Neural cell (in vitro differentiated cells): ENCODE measurements at regions not wholly inside any gene's neighbourhood (a gene's known extent, or its start where the extent isn't known, plus 50 kb on each side); places are given as distances from the start of the nearest gene placed in this dataset.

Experiments used
- H2AFZ ChIP-seq: fragments of 200-600, 300-800 bp; sonication (generic), shearing (Covaris generic); 2 replicates; pipeline ENCODE4 v1.6.0; 2014; ENCODE audit warnings: low read depth, mild to moderate bottlenecking, antibody characterized with exemption, low read length, moderate library complexity
- H3F3A ChIP-seq: fragments of 200-600 bp; shearing (Covaris generic); 2 replicates; pipeline ENCODE4 v1.6.1; 2016; ENCODE audit warnings: mild to moderate bottlenecking, moderate library complexity, mixed read lengths, antibody characterized with exemption, low read length; ENCODE audit not compliant: insufficient read depth, poor library complexity, severe bottlenecking
- H3K27ac ChIP-seq: fragments of 200-600, 300-800 bp; sonication (generic), shearing (Covaris generic); 2 replicates; pipeline ENCODE4 v1.5.1; 2014; ENCODE audit warnings: mild to moderate bottlenecking, low read length, moderate library complexity
- H3K27me3 ChIP-seq: fragments of 300-800, 200-600 bp; sonication (generic), shearing (Covaris generic); 2 replicates; pipeline ENCODE4 v1.6.0; 2014; ENCODE audit warnings: mild to moderate bottlenecking, low read depth, low read length, moderate library complexity; ENCODE audit not compliant: insufficient read depth
- H3K36me3 ChIP-seq: fragments of 300-800, 200-600 bp; sonication (generic), shearing (Covaris generic); 2 replicates; pipeline ENCODE4 v1.5.1; 2014; ENCODE audit warnings: mild to moderate bottlenecking, antibody characterized with exemption, low read length, moderate library complexity; ENCODE audit not compliant: insufficient read depth
- H3K4me2 ChIP-seq: fragments of 300-800, 200-600 bp; sonication (generic), shearing (Covaris generic); 2 replicates; pipeline ENCODE4 v1.6.0; 2014; ENCODE audit warnings: mild to moderate bottlenecking, low read length
- H3K4me3 ChIP-seq: fragments of 300-800, 200-600 bp; sonication (generic), shearing (Covaris generic); 2 replicates; pipeline ENCODE4 v1.5.1; 2014; ENCODE audit warnings: mild to moderate bottlenecking, low read length, moderate library complexity
- H3K79me2 ChIP-seq: fragments of 200-600 bp; shearing (Covaris generic); replicated peaks from 2 replicates; pipeline ENCODE4 v1.6.0; 2014; ENCODE audit warnings: mild to moderate bottlenecking, low read length, moderate library complexity; ENCODE audit not compliant: insufficient read depth
- H3K9ac ChIP-seq: fragments of 300-800, 200-600 bp; sonication (generic), shearing (Covaris generic); 2 replicates; pipeline ENCODE4 v1.6.1; 2016; ENCODE audit warnings: mild to moderate bottlenecking, low read length, mixed read lengths
- H3K9me2 ChIP-seq: fragments of 200-600 bp; shearing (Covaris generic); 2 replicates; pipeline ENCODE4 v1.6.1; 2016; ENCODE audit warnings: mild to moderate bottlenecking, low read length, mixed read lengths; ENCODE audit not compliant: insufficient read depth
- H3K9me3 ChIP-seq: fragments of 200-600, 300-800 bp; sonication (generic), shearing (Covaris generic); 2 replicates; pipeline ENCODE4 v1.6.1; 2016; ENCODE audit warnings: mild to moderate bottlenecking, mixed run types, low read length, moderate library complexity, mixed read lengths
- H4K20me1 ChIP-seq: fragments of 200-600 bp; shearing (Covaris generic); 2 replicates; pipeline ENCODE4 v1.6.1; 2016; ENCODE audit warnings: mild to moderate bottlenecking, mixed run types; ENCODE audit not compliant: insufficient read depth
- CTCF ChIP-seq: fragments of 450-650 bp; IDR thresholded peaks from 2 replicates; pipeline ENCODE4 v1.5.1; 2014; ENCODE audit warnings: antibody characterized with exemption, mild to moderate bottlenecking, moderate library complexity; ENCODE audit not compliant: poor library complexity, severe bottlenecking
- EP300 ChIP-seq: fragments of 450-650 bp; conservative IDR thresholded peaks from 2 replicates; pipeline ENCODE4 v1.6.1; 2014; ENCODE audit warnings: antibody characterized with exemption, mild to moderate bottlenecking, moderate library complexity; ENCODE audit not compliant: poor library complexity, severe bottlenecking
- EZH2 ChIP-seq: fragments of 200-600, 300-800 bp; shearing (Covaris generic), sonication (generic); IDR thresholded peaks from 2 replicates; pipeline ENCODE4 v1.6.1; 2014; ENCODE audit warnings: antibody characterized with exemption, low read length, borderline replicate concordance, mild to moderate bottlenecking; ENCODE audit not compliant: insufficient read depth, poor library complexity, severe bottlenecking
- MXI1 ChIP-seq: fragments of 450-650 bp; conservative IDR thresholded peaks from 2 replicates; pipeline ENCODE4 v1.6.1; 2014; ENCODE audit warnings: antibody characterized with exemption, mild to moderate bottlenecking; ENCODE audit not compliant: poor library complexity, severe bottlenecking
- POLR2AphosphoS5 ChIP-seq: IDR thresholded peaks from 2 replicates; pipeline ENCODE4 v1.6.1; 2012
- RAD21 ChIP-seq: fragments of 450-650 bp; conservative IDR thresholded peaks from 2 replicates; pipeline ENCODE4 v1.6.1; 2014; ENCODE audit warnings: antibody characterized with exemption, mild to moderate bottlenecking, moderate library complexity
- REST ChIP-seq: IDR thresholded peaks from 2 replicates; pipeline ENCODE4 v1.6.1; 2012; ENCODE audit warnings: borderline replicate concordance
- SMC3 ChIP-seq: fragments of 450-650 bp; conservative IDR thresholded peaks from 2 replicates; pipeline ENCODE4 v1.6.1; 2014; ENCODE audit warnings: antibody characterized with exemption, mild to moderate bottlenecking, moderate library complexity; ENCODE audit not compliant: poor library complexity
- TAF1 ChIP-seq: IDR thresholded peaks from 2 replicates; pipeline ENCODE4 v1.6.1; 2012; ENCODE audit warnings: low read depth

GRCh38 chr10:78718032-78718572, 350.7 kb upstream of the ZMIZ1 start:
- no peak overlapping the region for H3K4me2 ChIP-seq
- TF ChIP-seq POLR2AphosphoS5 = no peak
- TF ChIP-seq RAD21 = no peak
- TF ChIP-seq CTCF = no peak
- TF ChIP-seq EP300 = no peak
- TF ChIP-seq TAF1 = no peak
- TF ChIP-seq REST = no peak
- no peak for TF ChIP-seq EZH2
- no peaks in the 10 kb centered on the region for H3K36me3 ChIP-seq
- no peaks in the 10 kb centered on the region for H3K79me2 ChIP-seq
- H3K9me2 ChIP-seq = no peaks in the 10 kb centered on the region
- H2AFZ ChIP-seq = no peak overlapping the region
- no peak overlapping the region for H3K9ac ChIP-seq
- no peak overlapping the region for H3K4me3 ChIP-seq
- no peaks in the 10 kb centered on the region for H3K9me3 ChIP-seq
- no peaks in the 10 kb centered on the region for H4K20me1 ChIP-seq
- H3K27ac ChIP-seq = no peak overlapping the region
- no peaks in the 10 kb centered on the region for H3F3A ChIP-seq
- H3K27me3 ChIP-seq = no peaks in the 10 kb centered on the region

- Histone ChIP-seq H3K4me3 (no peak overlapping the region), H3K79me2 (no peaks in the 10 kb centered on the region), H4K20me1 (no peaks in the 10 kb centered on the region), H2AFZ (no peak overlapping the region), H3K9ac (no peak overlapping the region), H3F3A (no peaks in the 10 kb centered on the region), H3K36me3 (no peaks in the 10 kb centered on the region), H3K27ac (no peak overlapping the region), H3K9me2 (no peaks in the 10 kb centered on the region), H3K4me2 (no peak overlapping the region), H3K9me3 (no peaks in the 10 kb centered on the region), H3K27me3 (no peaks in the 10 kb centered on the region)
- TF ChIP-seq RAD21 = no peak
- no peak for TF ChIP-seq TAF1
- TF ChIP-seq EP300 = no peak
- no peak for TF ChIP-seq CTCF
- TF ChIP-seq EZH2 = no peak
- no peak for TF ChIP-seq POLR2AphosphoS5
- TF ChIP-seq MXI1 = no peak
- TF ChIP-seq SMC3 = no peak
- no peak for TF ChIP-seq REST
Observed at GRCh38 chr10:78719276-78719675, 349.5 kb upstream of the ZMIZ1 start.
